H9 (cell line): ENCODE measurements at regions not wholly inside any gene's neighbourhood (a gene's known extent, or its start where the extent isn't known, plus 50 kb on each side); places are given as distances from the start of the nearest gene placed in this dataset.

Source experiments
- DNase-seq: peaks from one replicate; pipeline ENCODE4 v3.0.0-alpha.2; 2017
- H2AFZ ChIP-seq: one replicate; pipeline ENCODE4 v1.6.1; 2013; ENCODE audit warnings: mild to moderate bottlenecking, low read length, control low read depth, moderate library complexity
- H2AK5ac ChIP-seq: 2 replicates; pipeline ENCODE4 v1.6.1; 2013; ENCODE audit warnings: low read length, control low read depth, mixed read lengths; ENCODE audit not compliant: insufficient read length
- H2BK120ac ChIP-seq: one replicate; pipeline ENCODE4 v1.6.1; 2013; ENCODE audit warnings: low read depth, mild to moderate bottlenecking, low read length, control low read depth, inconsistent platforms; ENCODE audit not compliant: poor library complexity, severe bottlenecking
- H2BK12ac ChIP-seq: 2 replicates; pipeline ENCODE4 v1.6.1; 2013; ENCODE audit warnings: low read length, control low read depth, mixed read lengths, low read depth; ENCODE audit not compliant: insufficient read length
- H2BK15ac ChIP-seq: 2 replicates; pipeline ENCODE4 v1.6.1; 2013; ENCODE audit warnings: low read depth, low read length, control low read depth
- H2BK20ac ChIP-seq: one replicate; pipeline ENCODE4 v1.6.1; 2013; ENCODE audit warnings: low read depth, mild to moderate bottlenecking, low read length, control low read depth, inconsistent platforms; ENCODE audit not compliant: poor library complexity, severe bottlenecking
- H2BK5ac ChIP-seq: 2 replicates; pipeline ENCODE4 v1.6.1; 2013; ENCODE audit warnings: low read length, control low read depth, mixed read lengths; ENCODE audit not compliant: insufficient read length
- H3K14ac ChIP-seq: 2 replicates; pipeline ENCODE4 v1.6.1; 2013; ENCODE audit warnings: low read length, control low read depth; ENCODE audit not compliant: insufficient read depth
- H3K18ac ChIP-seq: 2 replicates; pipeline ENCODE4 v1.6.1; 2013; ENCODE audit warnings: low read depth, mild to moderate bottlenecking, mixed read lengths, low read length, control low read depth; ENCODE audit not compliant: insufficient read length
- H3K23ac ChIP-seq: 2 replicates; pipeline ENCODE4 v1.6.1; 2013; ENCODE audit warnings: low read length, control low read depth, mixed read lengths, low read depth; ENCODE audit not compliant: insufficient read length
- H3K23me2 ChIP-seq: 2 replicates; pipeline ENCODE4 v1.6.1; 2013; ENCODE audit warnings: low read depth, mild to moderate bottlenecking, mixed read lengths, low read length, control low read depth; ENCODE audit not compliant: insufficient read length, poor library complexity, severe bottlenecking
- H3K27ac ChIP-seq: 2 replicates; pipeline ENCODE4 v1.5.1; 2013; ENCODE audit warnings: low read length, control low read depth, mixed read lengths, low read depth; ENCODE audit not compliant: insufficient read length
- H3K27me3 ChIP-seq: 2 replicates; pipeline ENCODE4 v1.6.1; 2013; ENCODE audit warnings: low read length, control low read depth, inconsistent platforms; ENCODE audit not compliant: insufficient read depth
- H3K4ac ChIP-seq: 2 replicates; pipeline ENCODE4 v1.6.1; 2013; ENCODE audit warnings: low read depth, mild to moderate bottlenecking, control low read depth, inconsistent platforms, low read length, moderate library complexity
- H3K4me1 ChIP-seq: 2 replicates; pipeline ENCODE4 v1.6.1; 2013; ENCODE audit warnings: low read length, control low read depth, inconsistent platforms; ENCODE audit not compliant: insufficient read depth
- H3K4me2 ChIP-seq: 2 replicates; pipeline ENCODE4 v1.6.1; 2013; ENCODE audit warnings: low read length, control low read depth, mixed read lengths; ENCODE audit not compliant: insufficient read length, insufficient read depth
- H3K56ac ChIP-seq: 2 replicates; pipeline ENCODE4 v1.6.1; 2013; ENCODE audit warnings: low read depth, mild to moderate bottlenecking, mixed read lengths, low read length, control low read depth; ENCODE audit not compliant: insufficient read length
- H3K79me1 ChIP-seq: 2 replicates; pipeline ENCODE4 v1.6.1; 2013; ENCODE audit warnings: low read depth, mild to moderate bottlenecking, moderate library complexity, low read length, control low read depth, inconsistent platforms; ENCODE audit not compliant: insufficient read depth, poor library complexity, severe bottlenecking
- H3K79me2 ChIP-seq: 2 replicates; pipeline ENCODE4 v1.6.1; 2013; ENCODE audit warnings: low read length, control low read depth, inconsistent platforms; ENCODE audit not compliant: insufficient read depth
- H3K9ac ChIP-seq: 2 replicates; pipeline ENCODE4 v1.6.1; 2013; ENCODE audit warnings: low read length, control low read depth, mixed read lengths; ENCODE audit not compliant: insufficient read length; ENCODE audit errors: extremely low read depth
- H3K9me3 ChIP-seq: one replicate; pipeline ENCODE4 v1.6.1; 2013; ENCODE audit warnings: low read depth, low read length, inconsistent platforms; ENCODE audit not compliant: control insufficient read depth
- H3T11ph ChIP-seq: one replicate; pipeline ENCODE4 v1.6.1; 2013; ENCODE audit warnings: mild to moderate bottlenecking, low read length, control low read depth, inconsistent platforms
- H4K20me1 ChIP-seq: one replicate; pipeline ENCODE4 v1.6.1; 2013; ENCODE audit not compliant: control insufficient read depth, insufficient read length, insufficient read depth
- H4K5ac ChIP-seq: 2 replicates; pipeline ENCODE4 v1.6.1; 2013; ENCODE audit warnings: low read depth, mild to moderate bottlenecking, mixed read lengths, low read length, control low read depth; ENCODE audit not compliant: insufficient read length
- H4K8ac ChIP-seq: replicated peaks from 2 replicates; pipeline ENCODE4 v1.6.1; 2013; ENCODE audit warnings: low read length, control low read depth, mixed read lengths, low read depth; ENCODE audit not compliant: insufficient read length
- H4K91ac ChIP-seq: 2 replicates; pipeline ENCODE4 v1.6.1; 2013; ENCODE audit warnings: low read depth, mild to moderate bottlenecking, moderate library complexity, mixed read lengths, low read length, control low read depth; ENCODE audit not compliant: insufficient read length
- H3K27ac Mint-ChIP-seq, 3 experiments: 2 replicates in 2 of 3; 3 replicates in 1 of 3; pipeline ENCODE4 v1.8.0; 2020 to 2021; ENCODE audit warnings: mixed read lengths in 3 of 3, mild to moderate bottlenecking in 1 of 3, moderate library complexity in 1 of 3
- H3K27me3 Mint-ChIP-seq: 2 replicates; pipeline ENCODE4 v1.8.0; 2021; ENCODE audit warnings: low read depth, mild to moderate bottlenecking, moderate library complexity, mixed read lengths
- H3K36me3 Mint-ChIP-seq, 3 experiments: 2 replicates in 2 of 3; 3 replicates in 1 of 3; pipeline ENCODE4 v1.8.0; 2020 to 2021; ENCODE audit warnings: low read depth in 3 of 3, mixed read lengths in 3 of 3; ENCODE audit not compliant: insufficient read depth in 1 of 3
- H3K4me1 Mint-ChIP-seq, 2 experiments: 2 replicates each; pipeline ENCODE4 v1.8.0; 2020; ENCODE audit warnings: mixed read lengths in 2 of 2
- H3K4me3 Mint-ChIP-seq, 2 experiments: 2 replicates in 1 of 2; 3 replicates in 1 of 2; pipeline ENCODE4 v1.8.0; 2020 to 2021; ENCODE audit warnings: mild to moderate bottlenecking in 2 of 2, mixed read lengths in 2 of 2, moderate library complexity in 1 of 2
- H3K9me3 Mint-ChIP-seq, 2 experiments: 2 replicates in 1 of 2; 3 replicates in 1 of 2; pipeline ENCODE4 v1.8.0; 2020; ENCODE audit warnings: mild to moderate bottlenecking in 2 of 2, mixed read lengths in 2 of 2, moderate library complexity in 1 of 2
- WGBS: extraction: QIAGEN DNeasy Blood & Tissue Kit; methylation state at CpG from one replicate; pipeline ENCODE4 v1.1.7; 2013; ENCODE audit warnings: missing lambda C conversion rate, low lambda C conversion rate, mixed read lengths; ENCODE audit not compliant: insufficient read length; ENCODE audit errors: extremely low coverage; 5-methylcytosine and 5-hydroxymethylcytosine counted together
- TF ChIP-seq, protein P1 (sequence below): fragments of 200-600 bp; sonication (generic); conservative IDR thresholded peaks from 3 replicates; pipeline ENCODE4 v1.8.0; 2021; ENCODE audit warnings: antibody characterized with exemption, mild to moderate bottlenecking

GRCh38 chr9:88215196-88216125, 77.2 kb upstream of the SPATA31C2 start:
- H3K27ac Mint-ChIP-seq: no peak overlapping the region
- Histone ChIP-seq H3K23me2 (no peaks in the 10 kb centered on the region), H3K4me1 (no peaks in the 10 kb centered on the region), H3K4ac (no peak overlapping the region), H2BK5ac (no peak overlapping the region), H3K14ac (no peak overlapping the region), H2BK20ac (no peak overlapping the region), H3K9me3 (no peaks in the 10 kb centered on the region), H2AK5ac (no peak overlapping the region), H4K8ac (no peak overlapping the region), H3K27me3 (no peaks in the 10 kb centered on the region), H2BK12ac (no peak overlapping the region), H3K79me1 (no peaks in the 10 kb centered on the region), H2BK15ac (no peak overlapping the region), H4K91ac (no peak overlapping the region), H2AFZ (no peak overlapping the region), H3K23ac (no peak overlapping the region), H3T11ph (no peak overlapping the region), H2BK120ac (no peak overlapping the region), H3K9ac (no peak overlapping the region), H3K56ac (no peak overlapping the region), H3K79me2 (no peaks in the 10 kb centered on the region), H4K20me1 (no peaks in the 10 kb centered on the region), H3K27ac (no peak overlapping the region), H3K4me2 (no peak overlapping the region), H3K18ac (no peak overlapping the region), H4K5ac (no peak overlapping the region)
- H3K4me3 Mint-ChIP-seq: no peak overlapping the region
- H3K27me3 Mint-ChIP-seq: peaks cover 4% of the 10 kb centered on the region; the same call in 1 of the 2 replicates
- H3K36me3 Mint-ChIP-seq: 0 out of 7 replicates have a peak, but pooled peaks cover 0 to 5% (median 0%) of the 10 kb centered on the region in 3 experiments
- no peaks in the 10 kb centered on the region; a peak in 2 of 5 replicates for H3K9me3 Mint-ChIP-seq
- no CpG with 5 or more reads among the region's 10 CpGs for WGBS
- no peak for DNase-seq
- H3K4me1 Mint-ChIP-seq: peaks cover 11 to 13% of the 10 kb centered on the region in 2 experiments
- TF ChIP-seq, protein P1, sequence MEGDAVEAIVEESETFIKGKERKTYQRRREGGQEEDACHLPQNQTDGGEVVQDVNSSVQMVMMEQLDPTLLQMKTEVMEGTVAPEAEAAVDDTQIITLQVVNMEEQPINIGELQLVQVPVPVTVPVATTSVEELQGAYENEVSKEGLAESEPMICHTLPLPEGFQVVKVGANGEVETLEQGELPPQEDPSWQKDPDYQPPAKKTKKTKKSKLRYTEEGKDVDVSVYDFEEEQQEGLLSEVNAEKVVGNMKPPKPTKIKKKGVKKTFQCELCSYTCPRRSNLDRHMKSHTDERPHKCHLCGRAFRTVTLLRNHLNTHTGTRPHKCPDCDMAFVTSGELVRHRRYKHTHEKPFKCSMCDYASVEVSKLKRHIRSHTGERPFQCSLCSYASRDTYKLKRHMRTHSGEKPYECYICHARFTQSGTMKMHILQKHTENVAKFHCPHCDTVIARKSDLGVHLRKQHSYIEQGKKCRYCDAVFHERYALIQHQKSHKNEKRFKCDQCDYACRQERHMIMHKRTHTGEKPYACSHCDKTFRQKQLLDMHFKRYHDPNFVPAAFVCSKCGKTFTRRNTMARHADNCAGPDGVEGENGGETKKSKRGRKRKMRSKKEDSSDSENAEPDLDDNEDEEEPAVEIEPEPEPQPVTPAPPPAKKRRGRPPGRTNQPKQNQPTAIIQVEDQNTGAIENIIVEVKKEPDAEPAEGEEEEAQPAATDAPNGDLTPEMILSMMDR: no peak
